Ectodermal cell (in vitro differentiated cells): ENCODE measurements at regions not wholly inside any gene's neighbourhood (a gene's known extent, or its start where the extent isn't known, plus 50 kb on each side); places are given as distances from the start of the nearest gene placed in this dataset.

Experiments
- H3K27ac ChIP-seq: 2 replicates; pipeline ENCODE4 v1.7.0; 2013; ENCODE audit warnings: mild to moderate bottlenecking, low read depth, low read length; ENCODE audit not compliant: insufficient read depth, poor library complexity, severe bottlenecking
- H3K27me3 ChIP-seq: 2 replicates; pipeline ENCODE4 v1.7.0; 2013; ENCODE audit warnings: mild to moderate bottlenecking, low read length; ENCODE audit not compliant: insufficient read depth, control insufficient read depth, poor library complexity, severe bottlenecking
- H3K36me3 ChIP-seq: one replicate; pipeline ENCODE4 v1.7.0; 2013; ENCODE audit warnings: low read length; ENCODE audit not compliant: control insufficient read depth, insufficient read depth
- H3K4me1 ChIP-seq: one replicate; pipeline ENCODE4 v1.7.0; 2013; ENCODE audit warnings: low read length; ENCODE audit not compliant: control insufficient read depth, insufficient read depth
- H3K4me3 ChIP-seq: 2 replicates; pipeline ENCODE4 v1.7.0; 2013; ENCODE audit warnings: low read depth, low read length, control low read depth; ENCODE audit not compliant: insufficient read depth
- H3K9me3 ChIP-seq: 2 replicates; pipeline ENCODE4 v1.7.0; 2013; ENCODE audit warnings: mild to moderate bottlenecking, low read length, moderate library complexity; ENCODE audit not compliant: control insufficient read depth
- WGBS, 2 experiments: methylation state at CpG; one replicate each; pipeline ENCODE4 v1.1.7; 2013; ENCODE audit warnings: missing lambda C conversion rate in 2 of 2; 5-methylcytosine and 5-hydroxymethylcytosine counted together

- Histone ChIP-seq H3K4me3 (no peak overlapping the region), H3K36me3 (no peaks in the 10 kb centered on the region), H3K27me3 (no peaks in the 10 kb centered on the region), H3K9me3 (no peaks in the 10 kb centered on the region), H3K4me1 (no peaks in the 10 kb centered on the region), H3K27ac (no peak overlapping the region)
- 91 to 95% methylated on average over 3 of the region's 3 CpGs for WGBS, 2 experiments
Observed at GRCh38 chr14:66293533-66294105, 192.6 kb upstream of the CCDC196 start.

GRCh38 chr14:66295386-66295785 is 190.8 kb upstream of the CCDC196 start:
- Histone ChIP-seq H3K27ac (no peak overlapping the region), H3K4me3 (no peak overlapping the region), H3K36me3 (no peaks in the 10 kb centered on the region), H3K27me3 (no peaks in the 10 kb centered on the region), H3K4me1 (no peaks in the 10 kb centered on the region), H3K9me3 (no peaks in the 10 kb centered on the region)
- whole genome bisulfite sequencing, 2 experiments: 92 to 93% methylated on average over 2 of the region's 2 CpGs

- H3K27me3 ChIP-seq: no peaks in the 10 kb centered on the region
- no peaks in the 10 kb centered on the region for H3K36me3 ChIP-seq
- no peak overlapping the region for H3K27ac ChIP-seq
- no peaks in the 10 kb centered on the region for H3K9me3 ChIP-seq
- H3K4me3 ChIP-seq: no peak overlapping the region
- H3K4me1 ChIP-seq: no peaks in the 10 kb centered on the region
- WGBS, 2 experiments: 96% methylated on average over 3 of the region's 3 CpGs
Observed at GRCh38 chr14:66300886-66301285, 185.3 kb upstream of the CCDC196 start.

- no peaks in the 10 kb centered on the region for H3K4me1 ChIP-seq
- H3K27ac ChIP-seq: no peak overlapping the region
- H3K4me3 ChIP-seq: no peak overlapping the region
- no peaks in the 10 kb centered on the region for H3K9me3 ChIP-seq
- no peaks in the 10 kb centered on the region for H3K36me3 ChIP-seq
- no peaks in the 10 kb centered on the region for H3K27me3 ChIP-seq
Observed at GRCh38 chr14:66306101-66306500, 180.1 kb upstream of the CCDC196 start.

- 92 to 94% methylated on average over 3 of the region's 3 CpGs for WGBS, 2 experiments
- Histone ChIP-seq H3K4me3 (no peak overlapping the region), H3K4me1 (no peaks in the 10 kb centered on the region), H3K27me3 (no peaks in the 10 kb centered on the region), H3K9me3 (no peaks in the 10 kb centered on the region), H3K36me3 (no peaks in the 10 kb centered on the region), H3K27ac (no peak overlapping the region)
Observed at GRCh38 chr14:66311058-66311457, 175.1 kb upstream of the CCDC196 start.

GRCh38 chr14:66311990-66312389 is 174.2 kb upstream of the CCDC196 start:
- H3K4me3 ChIP-seq: no peak overlapping the region
- no peaks in the 10 kb centered on the region for H3K9me3 ChIP-seq
- H3K4me1 ChIP-seq: no peaks in the 10 kb centered on the region
- H3K27me3 ChIP-seq: no peaks in the 10 kb centered on the region
- WGBS, 2 experiments: 91 to 93% methylated on average over 5 of the region's 5 CpGs
- no peak overlapping the region for H3K27ac ChIP-seq
- no peaks in the 10 kb centered on the region for H3K36me3 ChIP-seq

- no peaks in the 10 kb centered on the region for H3K9me3 ChIP-seq
- no peaks in the 10 kb centered on the region for H3K27me3 ChIP-seq
- 90% methylated on average over 3 of the region's 3 CpGs; no CpG with 5 or more reads in 1 of the 2 experiments for WGBS, 2 experiments
- no peak overlapping the region for H3K27ac ChIP-seq
- H3K36me3 ChIP-seq: no peaks in the 10 kb centered on the region
- no peaks in the 10 kb centered on the region for H3K4me1 ChIP-seq
- H3K4me3 ChIP-seq: no peak overlapping the region
Observed at GRCh38 chr14:66312451-66312850, 173.7 kb upstream of the CCDC196 start.

GRCh38 chr14:66315098-66315497 is 171.1 kb upstream of the CCDC196 start:
- no peak overlapping the region for H3K4me3 ChIP-seq
- H3K27me3 ChIP-seq: no peaks in the 10 kb centered on the region
- H3K4me1 ChIP-seq: no peaks in the 10 kb centered on the region
- H3K9me3 ChIP-seq: no peaks in the 10 kb centered on the region
- WGBS, 2 experiments: 68 to 76% methylated on average over 1 of the region's 1 CpG
- no peaks in the 10 kb centered on the region for H3K36me3 ChIP-seq
- H3K27ac ChIP-seq: no peak overlapping the region

GRCh38 chr14:66315548-66315947 is 170.6 kb upstream of the CCDC196 start:
- Histone ChIP-seq H3K27me3 (no peaks in the 10 kb centered on the region), H3K4me3 (no peak overlapping the region), H3K27ac (no peak overlapping the region), H3K4me1 (no peaks in the 10 kb centered on the region), H3K36me3 (no peaks in the 10 kb centered on the region), H3K9me3 (no peaks in the 10 kb centered on the region)
- WGBS, 2 experiments: 83 to 87% methylated on average over 1 of the region's 1 CpG

GRCh38 chr14:66322564-66322963 is 163.6 kb upstream of the CCDC196 start:
- H3K27ac ChIP-seq: no peak overlapping the region

GRCh38 chr14:66330228-66330627 is 155.9 kb upstream of the CCDC196 start:
- H3K4me3 ChIP-seq: no peak overlapping the region
- H3K4me1 ChIP-seq: no peaks in the 10 kb centered on the region
- no peaks in the 10 kb centered on the region for H3K36me3 ChIP-seq
- 64 to 68% methylated on average over 2 to 3 of the region's 4 CpGs for WGBS, 2 experiments
- H3K27me3 ChIP-seq: no peaks in the 10 kb centered on the region
- H3K27ac ChIP-seq: no peak overlapping the region
- H3K9me3 ChIP-seq: no peaks in the 10 kb centered on the region

More at GRCh38 chr14:66322564-66322963, 163.6 kb upstream of the CCDC196 start:
- WGBS, 2 experiments: no CpG with 5 or more reads among the region's 1 CpG
- H3K27me3 ChIP-seq: no peaks in the 10 kb centered on the region
- no peaks in the 10 kb centered on the region for H3K9me3 ChIP-seq
- H3K4me1 ChIP-seq: no peaks in the 10 kb centered on the region
- no peak overlapping the region for H3K4me3 ChIP-seq
- H3K36me3 ChIP-seq: no peaks in the 10 kb centered on the region
